IPS-20b (cell line): ENCODE measurements at regions not wholly inside any gene's neighbourhood (a gene's known extent, or its start where the extent isn't known, plus 50 kb on each side); places are given as distances from the start of the nearest gene placed in this dataset.
"Not testable (repeated sequence)": the region's sequence is repeated elsewhere in the genome, so short reads cannot be mapped to it uniquely, and the experiment has no call there.

ENCODE experiments used
- H3K27ac ChIP-seq: one replicate; pipeline ENCODE4 v1.5.1; 2013; ENCODE audit warnings: low read length
- H3K27me3 ChIP-seq: 2 replicates; pipeline ENCODE4 v1.6.1; 2013; ENCODE audit warnings: mild to moderate bottlenecking, low read length, inconsistent platforms; ENCODE audit not compliant: insufficient read depth
- H3K36me3 ChIP-seq: 2 replicates; pipeline ENCODE4 v1.6.1; 2013; ENCODE audit warnings: low read depth, mild to moderate bottlenecking, inconsistent platforms, low read length, moderate library complexity; ENCODE audit not compliant: insufficient read depth
- H3K4me1 ChIP-seq: 2 replicates; pipeline ENCODE4 v1.6.1; 2013; ENCODE audit warnings: mild to moderate bottlenecking, control low read depth, inconsistent platforms, low read length, moderate library complexity; ENCODE audit not compliant: insufficient read depth
- H3K4me3 ChIP-seq: 2 replicates; pipeline ENCODE4 v1.5.1; 2013; ENCODE audit warnings: mild to moderate bottlenecking, low read length, inconsistent platforms
- H3K9ac ChIP-seq: 2 replicates; pipeline ENCODE4 v1.6.1; 2013; ENCODE audit warnings: low read depth, mild to moderate bottlenecking, inconsistent platforms, low read length, moderate library complexity
- H3K9me3 ChIP-seq: 2 replicates; pipeline ENCODE4 v1.6.1; 2013; ENCODE audit warnings: mild to moderate bottlenecking, low read depth, low read length, inconsistent platforms; ENCODE audit not compliant: insufficient read depth

GRCh38 chr5:27124590-27124989, 86.2 kb upstream of the CDH9 start:
- Histone ChIP-seq H3K36me3 (no peaks in the 10 kb centered on the region), H3K4me3 (no peak overlapping the region), H3K4me1 (no peaks in the 10 kb centered on the region), H3K27me3 (no peaks in the 10 kb centered on the region), H3K9me3 (no peaks in the 10 kb centered on the region), H3K9ac (no peak overlapping the region), H3K27ac (no peak overlapping the region)

GRCh38 chr5:27119736-27120321, 81.4 kb upstream of the CDH9 start:
- not testable (repeated sequence) for H3K36me3 ChIP-seq

GRCh38 chr5:27103486-27103885, 65.1 kb upstream of the CDH9 start:
- H3K9ac ChIP-seq, result no peak overlapping the region
- H3K9me3 ChIP-seq, result no peaks in the 10 kb centered on the region

More at GRCh38 chr5:27119736-27120321, 81.4 kb upstream of the CDH9 start:
- H3K27me3 ChIP-seq, H3K4me1 ChIP-seq, H3K4me3 ChIP-seq, H3K9ac ChIP-seq, H3K27ac ChIP-seq, H3K9me3 ChIP-seq: not testable (repeated sequence)

DNA sequence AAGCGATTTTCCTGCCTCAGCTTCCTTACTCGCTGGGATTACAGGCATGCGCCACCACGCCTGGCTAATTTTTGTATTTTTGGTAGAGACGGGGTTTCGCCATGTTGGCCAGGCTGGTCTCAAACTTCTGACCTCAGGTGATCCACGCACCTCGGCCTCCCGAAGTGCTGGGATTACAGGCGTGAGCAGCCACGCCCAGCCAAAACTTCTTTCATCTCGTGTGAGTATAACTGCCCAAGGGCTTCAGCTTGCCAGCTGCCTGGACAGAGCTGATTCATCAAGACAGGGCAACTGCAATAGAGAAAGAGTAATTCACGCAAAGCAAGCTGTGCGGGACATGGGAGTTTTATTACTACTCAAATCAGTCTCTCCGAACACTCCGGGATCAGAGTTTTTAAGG, 57.4 kb upstream of the CDH9 start:
- not testable (repeated sequence) for H3K4me1 ChIP-seq, H3K36me3 ChIP-seq, H3K27me3 ChIP-seq, H3K9me3 ChIP-seq, H3K4me3 ChIP-seq, H3K9ac ChIP-seq, H3K27ac ChIP-seq

More at GRCh38 chr5:27103486-27103885, 65.1 kb upstream of the CDH9 start:
- Histone ChIP-seq H3K36me3 (no peaks in the 10 kb centered on the region), H3K4me1 (no peaks in the 10 kb centered on the region), H3K4me3 (no peak overlapping the region), H3K27me3 (no peaks in the 10 kb centered on the region), H3K27ac (no peak overlapping the region)

GRCh38 chr5:27093279-27093678, 54.9 kb upstream of the CDH9 start:
- Histone ChIP-seq H3K4me3 (no peak overlapping the region), H3K27ac (no peak overlapping the region), H3K9me3 (no peaks in the 10 kb centered on the region), H3K9ac (no peak overlapping the region), H3K4me1 (peaks cover 6% of the 10 kb centered on the region; the same call in 1 of the 2 replicates), H3K36me3 (no peaks in the 10 kb centered on the region), H3K27me3 (no peaks in the 10 kb centered on the region)

GRCh38 chr5:27091858-27092257, 53.5 kb upstream of the CDH9 start:
- Histone ChIP-seq H3K9ac (no peak overlapping the region), H3K27ac (no peak overlapping the region), H3K27me3 (no peaks in the 10 kb centered on the region), H3K4me3 (no peak overlapping the region), H3K9me3 (no peaks in the 10 kb centered on the region), H3K36me3 (no peaks in the 10 kb centered on the region), H3K4me1 (peaks cover 6% of the 10 kb centered on the region; the same call in 1 of the 2 replicates)

DNA sequence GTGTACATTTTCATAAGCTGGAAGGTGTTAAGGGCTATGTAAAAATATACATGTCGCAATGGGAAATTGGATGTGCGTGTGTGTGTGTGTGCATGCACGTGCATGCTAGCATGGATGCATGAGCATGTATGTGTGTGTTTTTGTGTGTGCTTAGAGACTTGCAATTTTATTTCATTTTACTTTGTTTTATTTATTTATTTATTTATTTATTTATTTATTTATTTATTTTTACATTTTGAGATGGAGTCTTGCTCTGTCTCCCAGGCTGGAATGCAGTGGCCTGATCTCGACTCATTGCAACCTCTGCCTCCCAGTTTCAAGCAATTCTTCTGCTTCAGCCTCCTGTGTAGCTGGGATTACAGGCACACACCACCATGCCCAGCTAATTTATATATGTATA, 50.4 kb upstream of the CDH9 start:
- H3K4me3 ChIP-seq, H3K36me3 ChIP-seq, H3K9me3 ChIP-seq, H3K27me3 ChIP-seq, H3K9ac ChIP-seq, H3K27ac ChIP-seq: not testable (repeated sequence)
- peaks cover 22% of the 10 kb centered on the region for H3K4me1 ChIP-seq
